Activated T-helper 17 cell treated with anti-CD3 and anti-CD28 coated beads, Interleukin-2, amount 50 U/mL, for 72 hours (primary cell): ENCODE measurements at regions not wholly inside any gene's neighbourhood (a gene's known extent, or its start where the extent isn't known, plus 50 kb on each side); places are given as distances from the start of the nearest gene placed in this dataset.

Experiments
- ATAC-seq: fragments of 150-1000 bp; cut with Tn5 transposase; replicated peaks from 2 replicates; pipeline ENCODE4 v1.10.0; 2021; ENCODE audit warnings: mild to moderate bottlenecking, moderate library complexity
- H3K27ac Mint-ChIP-seq: one replicate; pipeline ENCODE4 v1.8.0; 2022; ENCODE audit warnings: mixed read lengths
- H3K27me3 Mint-ChIP-seq: one replicate; pipeline ENCODE4 v1.8.0; 2022; ENCODE audit warnings: mixed read lengths
- H3K36me3 Mint-ChIP-seq: one replicate; pipeline ENCODE4 v1.8.0; 2022; ENCODE audit warnings: low read depth, mild to moderate bottlenecking, mixed read lengths
- H3K4me1 Mint-ChIP-seq: one replicate; pipeline ENCODE4 v1.8.0; 2022; ENCODE audit warnings: mixed read lengths
- H3K4me3 Mint-ChIP-seq: one replicate; pipeline ENCODE4 v1.8.0; 2022; ENCODE audit warnings: mild to moderate bottlenecking, mixed read lengths
- H3K9me3 Mint-ChIP-seq: one replicate; pipeline ENCODE4 v1.8.0; 2022; ENCODE audit warnings: mixed read lengths

DNA sequence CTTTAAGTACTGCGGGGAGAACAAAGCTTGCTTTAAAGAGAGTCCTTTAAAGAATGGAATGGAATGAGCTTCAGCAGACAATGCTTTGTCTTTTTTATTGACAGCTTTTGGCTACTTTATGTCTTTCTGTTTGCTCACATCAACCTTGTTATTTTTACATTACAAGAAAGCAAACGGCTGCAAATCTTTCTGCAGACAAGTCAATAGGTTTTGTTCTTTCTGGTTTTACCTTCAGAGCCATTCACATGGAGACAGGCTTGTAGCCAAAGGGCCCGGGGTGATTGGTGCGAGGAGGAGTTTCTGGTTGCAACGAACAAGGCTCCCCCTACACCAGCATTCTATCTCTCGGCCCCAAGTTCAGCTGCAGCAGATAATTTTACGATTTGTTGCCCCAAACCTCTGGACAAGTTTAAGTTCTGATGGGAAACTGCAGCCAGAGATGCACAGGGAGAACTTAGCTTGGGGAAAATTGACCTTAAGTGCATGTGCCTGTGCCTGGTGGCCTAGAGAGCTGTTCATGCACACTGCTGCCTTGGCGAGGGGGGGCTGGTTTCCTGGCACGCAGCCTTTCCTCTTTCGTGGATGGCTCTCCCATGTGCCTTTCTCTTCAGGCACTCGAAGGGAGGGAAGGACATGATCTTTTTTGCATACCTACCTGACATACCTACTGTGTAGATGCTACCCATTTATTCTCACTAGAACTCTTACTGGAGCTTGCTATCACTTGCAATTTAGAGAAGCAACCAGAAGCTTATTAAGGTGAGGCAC lies 543.2 kb downstream of the DCDC2C start:
- no peak for ATAC-seq
- Mint-ChIP-seq H3K9me3 (peaks cover 24% of the 10 kb centered on the region), H3K4me1 (no peaks in the 10 kb centered on the region), H3K4me3 (no peak overlapping the region), H3K36me3 (no peaks in the 10 kb centered on the region), H3K27me3 (no peaks in the 10 kb centered on the region), H3K27ac (no peak overlapping the region)

DNA sequence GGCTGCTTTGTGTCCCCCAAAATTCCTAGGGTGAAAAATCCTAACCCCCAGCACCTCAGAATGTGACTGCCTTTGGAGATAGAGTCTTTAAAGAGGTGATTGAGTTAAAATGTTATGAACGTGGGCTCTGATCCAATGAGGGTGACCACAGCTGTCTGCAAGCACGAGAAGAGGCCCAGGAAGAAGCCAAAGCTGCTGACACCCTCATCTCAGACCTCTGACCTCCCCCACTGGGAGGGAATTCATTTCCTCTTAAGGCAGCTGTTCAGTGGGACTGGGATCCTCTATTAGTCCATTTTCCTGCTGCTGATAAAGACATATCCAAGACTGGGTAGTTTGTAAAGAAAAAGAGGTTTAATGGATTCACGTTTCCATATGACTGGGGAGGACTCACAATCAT lies 544.4 kb downstream of the DCDC2C start:
- Mint-ChIP-seq H3K9me3 (peaks cover 25% of the 10 kb centered on the region), H3K36me3 (no peaks in the 10 kb centered on the region), H3K27ac (no peak overlapping the region), H3K27me3 (no peaks in the 10 kb centered on the region), H3K4me1 (no peaks in the 10 kb centered on the region), H3K4me3 (no peak overlapping the region)
- no peak for ATAC-seq

DNA sequence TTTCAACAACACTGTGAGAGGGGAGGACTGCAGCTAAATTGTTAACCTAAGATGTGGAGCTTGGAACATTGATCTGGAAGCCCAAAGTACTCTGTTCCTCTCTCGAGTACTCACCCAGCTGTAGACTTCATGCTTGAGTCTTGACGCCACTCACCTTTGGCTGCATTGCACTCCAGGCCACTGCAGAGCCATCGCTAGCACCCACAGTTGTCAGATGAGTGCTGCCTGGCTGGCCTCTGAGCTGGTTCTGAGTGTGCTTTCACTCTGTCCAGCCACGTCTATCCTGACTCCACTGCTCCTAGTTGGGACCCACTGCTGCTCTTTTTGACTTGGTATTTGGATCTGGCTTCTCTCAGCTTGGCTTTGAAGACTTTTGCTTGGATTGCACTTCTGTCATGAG lies 552.1 kb downstream of the DCDC2C start:
- Mint-ChIP-seq H3K27ac (no peak overlapping the region), H3K9me3 (peaks cover 8% of the 10 kb centered on the region), H3K36me3 (no peaks in the 10 kb centered on the region), H3K4me3 (no peak overlapping the region), H3K4me1 (no peaks in the 10 kb centered on the region), H3K27me3 (no peaks in the 10 kb centered on the region)
- no peak for ATAC-seq

DNA sequence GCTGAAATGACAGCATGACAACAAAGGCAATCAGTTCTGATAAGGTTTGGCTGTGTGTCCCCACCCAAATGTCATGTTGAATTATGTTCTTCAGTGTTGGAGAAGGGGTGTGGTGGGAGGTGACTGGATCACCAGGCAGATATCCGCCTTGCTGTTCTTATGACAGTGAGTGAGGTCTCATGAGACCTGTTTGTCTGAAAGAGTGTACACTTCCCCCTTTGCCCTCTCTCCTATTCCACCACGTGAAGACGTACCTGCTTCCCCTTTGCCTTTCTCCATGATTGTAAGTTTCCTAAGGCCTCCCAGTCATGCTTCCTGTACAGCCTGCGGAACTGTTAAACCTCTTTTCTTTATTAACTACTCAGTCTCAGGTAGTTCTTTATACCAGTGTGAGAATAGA lies 553.0 kb downstream of the DCDC2C start:
- ATAC-seq: no peak
- Mint-ChIP-seq H3K4me3 (no peak overlapping the region), H3K9me3 (peaks cover 8% of the 10 kb centered on the region), H3K27me3 (no peaks in the 10 kb centered on the region), H3K36me3 (no peaks in the 10 kb centered on the region), H3K4me1 (no peaks in the 10 kb centered on the region), H3K27ac (no peak overlapping the region)

DNA sequence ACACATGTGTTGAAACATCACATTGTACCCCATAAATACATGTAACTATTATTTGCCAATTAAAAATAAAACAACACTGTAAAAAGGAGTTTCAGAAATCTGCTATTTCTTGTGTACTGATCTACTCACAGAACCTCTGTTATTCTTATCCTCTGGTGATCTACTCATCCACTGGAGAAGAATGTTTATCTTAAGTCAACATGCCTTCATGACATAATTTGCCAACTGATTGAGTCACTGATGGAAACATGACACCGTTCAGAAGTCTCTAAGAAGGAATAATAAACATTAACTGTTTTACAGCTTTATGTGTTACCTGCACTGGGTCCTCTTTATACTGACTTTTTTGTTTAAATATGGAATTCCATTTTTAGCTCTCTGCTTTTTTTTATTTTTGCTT lies 555.2 kb downstream of the DCDC2C start:
- no peak overlapping the region for H3K27ac Mint-ChIP-seq
- no peaks in the 10 kb centered on the region for H3K27me3 Mint-ChIP-seq
- H3K36me3 Mint-ChIP-seq: no peaks in the 10 kb centered on the region
- no peaks in the 10 kb centered on the region for H3K4me1 Mint-ChIP-seq
- H3K9me3 Mint-ChIP-seq: peaks cover 11% of the 10 kb centered on the region
- no peak overlapping the region for H3K4me3 Mint-ChIP-seq
- no peak for ATAC-seq

DNA sequence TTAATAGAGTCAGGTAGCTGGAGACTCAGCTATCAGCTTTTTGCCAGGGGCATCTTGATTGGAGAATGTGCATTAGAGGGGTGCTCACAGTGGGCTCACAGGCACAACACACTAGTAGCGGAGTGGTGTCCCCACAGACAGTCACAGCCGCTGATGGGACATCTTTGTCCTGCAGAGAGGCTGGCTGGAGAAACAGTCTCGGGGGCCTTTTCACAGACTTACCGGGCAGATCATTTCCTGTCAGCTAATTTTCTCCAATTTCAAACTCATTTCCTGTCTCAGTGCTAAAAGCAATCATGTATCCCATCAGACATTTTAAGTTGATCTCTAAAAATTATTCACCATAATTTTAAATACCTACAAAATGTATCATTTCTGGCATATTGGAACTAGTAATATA lies 562.6 kb downstream of the DCDC2C start:
- Mint-ChIP-seq H3K4me1 (no peaks in the 10 kb centered on the region), H3K36me3 (no peaks in the 10 kb centered on the region), H3K4me3 (no peak overlapping the region), H3K27me3 (no peaks in the 10 kb centered on the region), H3K27ac (no peak overlapping the region), H3K9me3 (peaks cover 7% of the 10 kb centered on the region)
- ATAC-seq: no peak

DNA sequence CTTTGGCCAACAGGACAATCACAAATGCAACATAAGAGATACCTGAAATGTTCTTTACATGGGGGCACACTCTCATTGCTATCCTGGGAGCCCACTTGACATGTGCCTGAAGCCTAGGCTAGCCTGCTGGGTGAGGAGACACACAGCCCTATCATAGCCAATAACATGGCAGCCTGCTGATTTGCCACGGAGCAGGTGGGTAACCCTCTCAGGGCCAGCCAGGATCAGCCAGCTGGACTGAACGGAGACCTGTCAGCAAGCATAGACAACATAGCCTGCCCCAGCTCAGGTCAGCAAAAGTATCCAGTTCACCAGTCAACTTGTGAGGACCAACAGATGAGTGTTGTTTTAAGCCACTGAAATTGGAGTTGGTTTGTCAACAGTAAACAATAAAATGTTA lies 566.5 kb downstream of the DCDC2C start:
- peak; percentile 26 for ATAC-seq
- H3K27ac Mint-ChIP-seq: no peak overlapping the region
- no peaks in the 10 kb centered on the region for H3K36me3 Mint-ChIP-seq
- no peak overlapping the region for H3K4me3 Mint-ChIP-seq
- no peaks in the 10 kb centered on the region for H3K27me3 Mint-ChIP-seq
- peaks cover 3% of the 10 kb centered on the region for H3K9me3 Mint-ChIP-seq
- H3K4me1 Mint-ChIP-seq: no peaks in the 10 kb centered on the region

DNA sequence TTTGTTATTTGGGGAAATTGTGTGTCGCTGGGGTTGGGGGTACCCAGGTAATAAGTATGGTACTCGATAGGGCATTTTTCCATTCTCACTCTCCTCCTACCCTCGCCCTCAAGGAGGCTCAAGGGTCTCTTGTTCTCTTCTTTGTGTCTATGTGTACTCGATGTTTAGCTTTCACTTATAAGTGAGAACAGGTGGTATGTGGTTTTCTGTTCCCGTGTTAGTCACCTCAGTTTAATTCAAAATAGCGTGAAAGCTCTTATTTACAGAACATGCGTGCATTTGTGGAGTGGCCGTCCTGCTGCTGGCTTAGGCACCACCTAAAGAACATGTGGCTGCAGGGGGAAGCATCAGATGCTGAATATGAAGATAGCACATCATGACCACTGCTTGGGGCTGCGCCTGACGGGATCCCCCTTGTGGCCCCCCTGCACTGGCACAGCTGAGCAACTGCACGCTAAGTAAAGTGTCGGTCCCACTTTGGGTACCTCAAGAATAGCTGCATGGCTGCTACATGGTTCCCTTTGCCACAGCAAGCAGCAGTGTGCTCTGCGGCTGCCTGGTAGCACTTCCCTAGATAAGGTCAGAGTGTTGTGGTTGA lies 569.0 kb downstream of the DCDC2C start:
- no peak for ATAC-seq
- Mint-ChIP-seq H3K9me3 (peaks cover 9% of the 10 kb centered on the region), H3K27me3 (no peaks in the 10 kb centered on the region), H3K4me3 (no peak overlapping the region), H3K27ac (no peak overlapping the region), H3K4me1 (no peaks in the 10 kb centered on the region), H3K36me3 (no peaks in the 10 kb centered on the region)

DNA sequence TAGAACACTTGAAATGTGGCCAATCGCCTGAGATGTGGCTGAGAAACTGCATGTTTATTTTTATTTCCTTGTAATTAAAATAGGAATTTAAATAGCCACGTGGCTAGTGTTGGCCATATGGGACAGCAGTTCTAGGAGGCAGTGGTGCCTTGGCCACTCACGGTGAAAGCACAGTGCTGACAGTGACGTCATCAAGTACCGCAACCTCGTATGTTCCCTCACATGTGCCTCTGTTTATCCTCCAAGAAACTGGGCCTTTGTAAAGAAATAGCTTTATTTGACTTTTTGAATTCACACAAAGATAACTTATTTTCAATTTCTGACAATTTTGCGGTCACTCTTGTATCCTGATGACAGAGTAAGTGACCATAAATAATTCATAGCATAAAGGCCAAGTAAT lies 575.0 kb downstream of the DCDC2C start:
- H3K27me3 Mint-ChIP-seq: no peaks in the 10 kb centered on the region
- H3K27ac Mint-ChIP-seq: no peak overlapping the region
- no peak overlapping the region for H3K4me3 Mint-ChIP-seq
- peaks cover 11% of the 10 kb centered on the region for H3K9me3 Mint-ChIP-seq
- H3K36me3 Mint-ChIP-seq: no peaks in the 10 kb centered on the region
- no peak for ATAC-seq
- H3K4me1 Mint-ChIP-seq: no peaks in the 10 kb centered on the region

DNA sequence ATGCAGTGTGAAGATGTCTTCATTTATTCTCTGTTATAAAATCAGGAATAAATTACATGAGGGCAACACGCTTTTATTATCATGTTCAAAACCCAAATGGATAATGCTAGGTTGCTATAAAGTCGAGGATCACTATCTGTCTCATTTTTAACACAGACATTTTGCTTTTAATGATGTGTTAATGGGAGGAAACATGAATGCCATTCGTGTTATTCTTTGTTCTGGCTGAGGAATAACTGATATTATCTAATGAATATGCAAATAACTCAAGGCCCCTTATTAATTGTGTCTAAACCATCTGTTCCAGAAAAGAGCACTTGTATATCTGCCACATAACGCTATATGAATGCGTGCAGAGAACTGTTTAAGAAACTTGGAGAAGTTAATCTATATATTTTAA lies 576.1 kb downstream of the DCDC2C start:
- Mint-ChIP-seq H3K4me3 (no peak overlapping the region), H3K36me3 (no peaks in the 10 kb centered on the region), H3K27ac (no peak overlapping the region), H3K9me3 (peaks cover 16% of the 10 kb centered on the region), H3K27me3 (no peaks in the 10 kb centered on the region), H3K4me1 (no peaks in the 10 kb centered on the region)
- no peak for ATAC-seq

DNA sequence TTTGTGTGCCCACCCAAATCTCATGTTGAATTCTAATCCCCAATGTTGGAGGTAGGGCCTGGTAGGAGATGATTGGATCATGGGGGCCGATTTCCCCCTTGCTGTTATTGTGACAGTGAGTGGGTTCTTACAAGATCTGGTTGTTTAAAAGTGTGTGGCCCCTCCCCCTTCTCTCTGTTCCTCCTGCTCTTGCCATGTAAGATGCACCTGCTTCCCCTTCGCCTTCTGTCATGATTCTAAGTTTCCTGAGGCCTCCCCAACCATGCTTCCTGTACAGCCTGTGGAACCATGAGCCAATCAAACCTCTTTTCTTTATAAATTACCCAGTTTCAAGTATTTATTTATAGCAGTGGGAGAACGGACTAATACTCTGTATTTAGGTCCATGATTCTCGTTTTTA lies 588.1 kb downstream of the DCDC2C start:
- H3K27ac Mint-ChIP-seq: no peak overlapping the region
- no peaks in the 10 kb centered on the region for H3K36me3 Mint-ChIP-seq
- H3K27me3 Mint-ChIP-seq: no peaks in the 10 kb centered on the region
- H3K4me3 Mint-ChIP-seq: no peak overlapping the region
- peaks cover 3% of the 10 kb centered on the region for H3K9me3 Mint-ChIP-seq
- no peaks in the 10 kb centered on the region for H3K4me1 Mint-ChIP-seq
- ATAC-seq: no peak

DNA sequence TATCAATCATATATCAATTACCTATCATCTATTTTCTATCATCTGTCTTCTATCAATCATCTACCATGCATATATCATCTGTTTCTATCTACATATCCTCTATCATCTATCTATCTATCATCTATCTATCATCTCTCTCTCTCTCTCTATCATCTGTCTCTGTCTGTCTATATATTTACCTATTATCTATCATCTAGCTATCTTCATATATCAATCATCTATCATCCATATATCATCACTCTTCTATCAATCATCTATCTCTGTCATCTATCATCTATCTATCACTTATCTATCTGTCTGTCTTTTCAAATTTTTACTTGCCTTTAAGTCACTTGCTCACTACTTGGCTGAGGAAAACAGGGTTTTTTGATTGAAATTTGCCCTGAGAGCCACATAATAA lies 592.3 kb downstream of the DCDC2C start:
- H3K27ac Mint-ChIP-seq: no peak overlapping the region
- H3K4me3 Mint-ChIP-seq: no peak overlapping the region
- no peaks in the 10 kb centered on the region for H3K36me3 Mint-ChIP-seq
- H3K27me3 Mint-ChIP-seq: no peaks in the 10 kb centered on the region
- H3K9me3 Mint-ChIP-seq: peaks cover 7% of the 10 kb centered on the region
- H3K4me1 Mint-ChIP-seq: no peaks in the 10 kb centered on the region
- no peak for ATAC-seq

DNA sequence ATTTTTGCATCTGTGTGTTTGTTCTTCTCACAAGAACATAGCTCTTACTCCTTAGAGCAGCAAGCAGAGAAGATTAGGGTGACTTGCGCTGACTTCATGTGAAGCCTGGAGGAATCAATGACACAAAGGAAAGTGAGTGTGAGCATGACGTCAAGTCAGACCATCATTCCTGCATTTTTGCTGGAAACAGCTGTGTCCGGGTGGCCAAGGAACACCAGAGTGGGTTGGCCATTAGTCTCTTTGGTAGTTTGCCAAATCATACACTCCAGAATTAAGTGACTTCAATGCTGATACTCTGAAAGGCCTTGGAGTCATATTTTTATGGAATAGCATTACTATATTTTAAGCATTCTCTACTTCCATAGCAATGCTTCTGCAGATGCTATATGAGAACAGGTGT lies 597.2 kb downstream of the DCDC2C start:
- Mint-ChIP-seq H3K36me3 (no peaks in the 10 kb centered on the region), H3K27me3 (no peaks in the 10 kb centered on the region), H3K4me1 (no peaks in the 10 kb centered on the region), H3K4me3 (no peak overlapping the region), H3K27ac (no peak overlapping the region), H3K9me3 (peaks cover 9% of the 10 kb centered on the region)
- ATAC-seq: no peak

DNA sequence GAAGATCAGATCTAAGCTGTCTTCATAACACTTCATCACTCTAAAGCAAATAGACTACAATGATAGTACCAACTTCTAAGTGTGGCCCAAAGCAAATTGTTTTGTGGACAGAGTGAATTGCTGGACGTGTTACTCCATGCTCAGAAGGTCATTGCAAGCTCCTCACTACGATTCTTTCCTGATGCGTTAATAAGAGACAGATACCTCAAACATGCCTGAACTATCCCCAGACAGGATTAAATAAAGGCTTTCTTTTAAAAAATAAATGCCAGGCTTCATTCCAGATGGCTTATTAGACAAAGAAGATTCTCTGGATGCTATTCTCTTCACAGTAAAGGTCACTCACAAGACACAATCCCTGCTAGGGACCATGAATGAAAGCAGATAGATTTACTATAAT lies 621.2 kb downstream of the DCDC2C start:
- H3K4me3 Mint-ChIP-seq: no peak overlapping the region
- peaks cover 5% of the 10 kb centered on the region for H3K9me3 Mint-ChIP-seq
- no peaks in the 10 kb centered on the region for H3K4me1 Mint-ChIP-seq
- no peak for ATAC-seq
- no peak overlapping the region for H3K27ac Mint-ChIP-seq
- H3K36me3 Mint-ChIP-seq: no peaks in the 10 kb centered on the region
- no peaks in the 10 kb centered on the region for H3K27me3 Mint-ChIP-seq

DNA sequence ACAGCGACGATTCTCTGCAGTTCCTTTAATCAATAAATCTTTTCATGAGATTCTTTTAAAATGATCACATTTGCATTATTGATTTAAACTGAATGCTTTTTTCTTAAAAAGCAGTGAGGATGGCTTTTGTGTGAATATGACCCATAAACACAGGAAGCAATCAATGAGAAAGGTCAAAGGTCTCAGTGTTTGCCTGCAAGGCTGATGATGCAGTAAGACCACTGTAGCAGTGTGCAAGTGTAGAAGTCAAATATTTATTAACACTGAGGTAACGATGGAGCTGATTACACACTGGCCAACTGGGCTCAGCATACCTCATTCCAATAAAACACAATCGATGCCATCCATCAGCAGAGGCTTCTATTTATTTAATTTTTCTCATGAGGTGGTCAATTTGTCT lies 633.5 kb downstream of the DCDC2C start:
- no peak for ATAC-seq
- H3K9me3 Mint-ChIP-seq: peaks cover 18% of the 10 kb centered on the region
- no peak overlapping the region for H3K27ac Mint-ChIP-seq
- H3K4me3 Mint-ChIP-seq: no peak overlapping the region
- H3K36me3 Mint-ChIP-seq: no peaks in the 10 kb centered on the region
- H3K4me1 Mint-ChIP-seq: no peaks in the 10 kb centered on the region
- H3K27me3 Mint-ChIP-seq: no peaks in the 10 kb centered on the region
